GM21576 (cell line): ENCODE measurements at regions not wholly inside any gene's neighbourhood (a gene's known extent, or its start where the extent isn't known, plus 50 kb on each side); places are given as distances from the start of the nearest gene placed in this dataset.

ENCODE experiments used
- ATAC-seq: cut with Tn5 transposase; IDR thresholded peaks from one replicate; pipeline ENCODE4 v1.9.1; 2021; ENCODE audit warnings: mild to moderate bottlenecking, moderate library complexity; ENCODE audit not compliant: unreplicated experiment

DNA sequence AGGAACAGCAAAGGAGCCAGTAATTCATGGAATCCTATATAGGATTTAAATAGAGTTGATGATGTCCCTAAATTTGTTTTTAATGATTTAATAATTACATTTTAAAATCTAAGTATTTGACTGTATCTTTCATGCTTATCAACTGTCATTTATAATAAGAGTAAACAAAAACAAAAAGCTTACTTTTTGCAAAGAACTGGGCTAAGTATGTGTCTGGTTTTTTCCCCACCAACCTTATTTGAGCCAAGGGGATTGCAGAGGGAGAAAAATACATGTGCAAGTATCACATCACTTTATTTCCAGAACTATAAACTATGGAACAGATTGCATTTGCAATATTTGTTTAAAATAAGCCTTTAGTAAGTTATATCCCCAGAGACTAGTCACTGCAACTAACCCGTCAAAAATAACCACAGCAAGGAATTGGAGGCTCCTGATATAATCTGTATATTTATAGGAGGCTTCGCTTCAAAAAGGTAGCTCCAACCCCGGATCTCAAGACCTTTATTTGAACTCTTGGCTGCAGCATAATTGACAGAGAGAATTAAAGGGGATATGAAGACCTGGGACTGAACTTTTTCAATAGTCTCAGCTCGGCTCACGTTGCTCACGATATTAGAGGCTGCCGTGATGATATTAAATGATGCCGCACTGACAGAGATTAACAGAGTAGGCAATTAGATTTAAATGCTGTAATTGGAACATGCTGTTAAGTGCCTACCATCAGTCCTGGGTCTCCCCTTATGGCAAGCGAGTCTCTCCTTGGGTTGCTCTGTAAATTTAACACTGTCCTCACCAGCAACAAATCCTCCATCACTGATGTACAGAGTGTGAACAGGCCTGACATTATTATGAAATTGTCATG, 329.1 kb upstream of the NFIA start:
- no peak for ATAC-seq

DNA sequence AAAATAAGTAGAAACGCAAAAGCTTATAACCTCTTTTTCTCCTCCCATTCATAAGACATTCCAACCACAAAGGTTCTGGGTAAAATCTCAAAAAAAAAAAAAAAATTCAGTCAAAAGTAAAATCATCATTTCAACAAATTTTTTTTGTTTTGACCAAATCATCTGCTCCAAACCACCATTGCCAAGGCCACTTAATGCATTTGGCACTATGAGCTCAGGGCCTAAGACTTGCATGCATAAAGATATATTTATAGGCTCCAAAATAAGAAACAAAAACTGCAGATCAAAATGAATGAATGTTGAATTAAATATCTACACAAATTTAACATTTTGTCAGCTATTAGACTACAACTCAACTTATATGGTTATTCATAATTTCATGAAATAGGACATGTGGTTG, 331.1 kb upstream of the NFIA start:
- no peak for ATAC-seq

DNA sequence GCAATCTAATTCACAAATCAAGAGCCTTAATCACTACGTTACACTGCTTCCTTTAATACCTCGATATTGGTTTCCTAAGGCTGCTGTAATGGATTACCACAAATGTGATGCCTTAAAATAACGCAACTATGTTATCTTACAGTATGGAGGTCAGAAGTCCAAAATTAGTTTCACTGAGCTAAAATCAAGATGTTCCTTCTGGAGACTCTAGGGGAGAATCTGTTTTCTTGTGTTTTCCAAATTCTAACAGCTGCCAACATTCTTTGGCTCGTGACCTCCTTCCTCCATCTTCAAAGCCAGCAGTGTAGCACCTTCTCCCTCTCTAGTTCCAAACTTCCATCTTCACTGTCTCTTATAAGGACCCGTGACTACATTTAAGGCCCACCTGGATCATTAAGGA, 335.0 kb upstream of the NFIA start:
- no peak for ATAC-seq

DNA sequence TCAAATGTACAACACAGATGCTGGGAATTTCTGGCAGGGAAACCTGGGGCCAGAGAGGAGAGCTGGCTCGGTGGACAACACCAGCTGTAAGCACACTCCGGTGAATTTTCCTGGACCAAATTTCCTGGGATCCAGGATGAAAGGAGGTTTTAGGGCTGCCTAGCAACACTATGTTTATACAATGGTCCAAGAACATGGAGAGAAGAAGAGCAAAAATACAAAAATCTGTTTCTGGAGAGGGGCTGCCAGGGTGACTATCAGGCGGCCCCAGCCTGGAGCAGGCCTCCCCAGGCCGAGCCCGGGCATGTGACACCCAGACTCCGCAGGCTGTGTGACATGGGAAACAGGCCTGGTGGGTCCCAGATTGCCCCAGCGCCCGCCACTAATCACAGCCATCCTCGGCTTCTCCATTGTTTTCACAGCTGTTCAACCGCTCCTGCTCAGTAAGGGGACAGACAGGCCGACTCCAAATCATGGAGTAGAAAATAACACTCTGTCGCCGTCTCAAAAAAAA, 336.0 kb upstream of the NFIA start:
- no peak for ATAC-seq

DNA sequence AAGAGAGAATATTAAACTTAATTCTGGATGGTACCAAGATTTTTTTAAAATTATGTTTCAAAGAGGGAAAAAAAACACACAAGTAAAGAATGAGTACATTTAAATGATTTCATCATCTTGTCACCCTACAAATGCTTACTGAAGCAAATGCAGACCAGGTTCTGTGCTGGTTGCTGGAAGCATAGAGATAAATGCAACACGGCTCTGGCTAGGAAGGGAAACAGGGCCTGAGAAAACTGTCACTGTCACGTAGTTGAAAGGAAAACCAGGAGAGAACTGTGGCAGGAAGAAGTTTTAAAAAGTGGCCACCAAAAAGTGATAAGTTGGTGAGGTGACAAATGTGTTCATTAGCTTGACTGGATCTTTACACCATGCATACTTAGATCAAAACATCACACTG, 336.9 kb upstream of the NFIA start:
- ATAC-seq: no peak

DNA sequence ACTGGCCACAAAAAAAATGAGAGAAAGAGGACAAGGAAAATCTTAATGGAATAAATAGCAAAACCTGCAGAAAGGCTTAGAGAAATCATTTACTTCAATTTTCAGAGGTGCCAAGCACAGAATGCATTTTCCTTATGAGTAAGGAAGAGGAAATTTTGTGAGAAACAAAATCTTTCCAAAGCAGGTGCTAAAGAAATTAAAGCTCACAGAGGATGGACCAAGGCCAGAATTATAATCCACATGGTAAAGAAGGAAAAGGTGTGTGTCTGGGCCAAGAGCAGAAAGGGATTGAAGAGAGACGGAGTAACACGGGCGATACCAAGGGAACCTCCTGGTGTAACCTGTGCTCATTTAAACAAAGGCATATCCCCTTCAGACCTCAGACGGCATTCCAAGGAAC, 340.0 kb upstream of the NFIA start:
- ATAC-seq: no peak

DNA sequence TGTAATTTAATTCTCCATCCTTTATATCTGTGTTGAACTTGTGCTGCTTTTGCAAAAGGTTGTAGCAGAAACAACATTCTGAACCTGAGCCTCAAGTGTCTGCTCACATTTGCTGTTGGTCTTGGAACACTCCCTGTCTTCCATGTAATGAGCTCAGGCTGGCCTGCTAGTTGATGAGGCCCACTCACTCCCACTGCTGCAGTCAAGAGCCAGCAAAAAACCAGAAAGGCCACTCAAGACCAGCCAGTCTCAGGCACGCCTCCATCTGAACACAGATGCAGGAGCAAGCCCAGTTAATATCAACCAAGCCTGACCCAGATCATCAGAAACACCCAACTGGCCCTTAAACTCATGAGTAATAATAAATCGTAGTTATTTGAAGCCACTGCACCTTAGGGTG, 342.2 kb upstream of the NFIA start:
- no peak for ATAC-seq

DNA sequence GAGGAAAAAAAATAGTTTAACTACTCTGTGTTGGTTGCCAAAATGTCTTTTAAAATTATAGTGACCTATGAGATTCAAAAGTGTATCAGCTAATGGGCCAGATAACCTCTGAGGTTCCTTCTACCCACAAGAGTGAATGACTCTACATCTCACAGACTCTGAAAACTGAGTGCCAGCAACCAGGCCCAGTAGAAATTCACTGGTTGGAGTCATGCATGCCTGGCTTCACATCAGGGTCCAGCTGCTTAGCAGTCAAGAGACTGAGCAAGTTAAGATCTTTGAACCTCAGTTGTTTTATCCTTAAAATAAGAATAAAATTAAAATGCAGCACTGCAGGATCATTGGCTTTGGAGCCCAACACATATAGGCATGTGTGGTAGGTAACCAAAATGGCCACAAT, 342.6 kb upstream of the NFIA start:
- ATAC-seq: no peak

DNA sequence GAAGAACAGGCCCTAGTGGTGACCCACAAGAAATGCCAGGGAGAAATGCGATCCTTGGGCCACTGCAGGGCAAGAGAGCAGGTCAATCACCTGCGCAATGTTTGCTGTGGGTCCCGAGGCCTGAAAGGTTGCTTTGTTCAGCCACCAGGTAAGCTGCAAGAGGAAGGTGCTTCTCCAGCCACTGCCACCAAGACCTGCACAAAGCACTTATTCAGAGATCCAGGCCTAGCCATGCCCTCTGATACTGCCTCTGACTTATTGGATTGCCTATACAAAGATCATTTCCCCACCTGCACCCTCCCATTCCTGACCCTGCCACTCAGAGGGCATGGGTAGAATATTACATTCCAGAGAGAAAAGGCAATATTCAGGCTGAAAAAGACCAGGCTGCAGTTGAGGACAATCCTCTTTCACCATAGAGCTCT, 349.4 kb upstream of the NFIA start:
- ATAC-seq: no peak

DNA sequence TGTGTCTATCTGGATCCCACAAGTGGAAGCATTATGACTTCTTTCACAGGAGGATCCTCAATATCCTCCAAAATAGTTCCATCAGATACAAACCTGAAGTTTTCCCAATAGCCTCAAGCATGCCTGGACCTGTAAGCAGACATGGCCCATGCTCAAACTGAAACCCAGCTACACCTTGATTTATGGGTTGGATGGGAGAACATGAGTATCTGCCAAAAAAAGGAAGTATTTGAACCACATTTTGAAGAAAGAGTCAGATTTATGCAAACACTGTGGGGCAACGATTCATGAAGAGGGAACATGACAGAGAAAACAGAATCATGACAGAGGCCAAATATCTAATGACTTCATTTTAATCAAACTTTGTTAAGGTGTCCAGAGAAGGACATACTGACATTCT, 351.0 kb upstream of the NFIA start:
- ATAC-seq: no peak

DNA sequence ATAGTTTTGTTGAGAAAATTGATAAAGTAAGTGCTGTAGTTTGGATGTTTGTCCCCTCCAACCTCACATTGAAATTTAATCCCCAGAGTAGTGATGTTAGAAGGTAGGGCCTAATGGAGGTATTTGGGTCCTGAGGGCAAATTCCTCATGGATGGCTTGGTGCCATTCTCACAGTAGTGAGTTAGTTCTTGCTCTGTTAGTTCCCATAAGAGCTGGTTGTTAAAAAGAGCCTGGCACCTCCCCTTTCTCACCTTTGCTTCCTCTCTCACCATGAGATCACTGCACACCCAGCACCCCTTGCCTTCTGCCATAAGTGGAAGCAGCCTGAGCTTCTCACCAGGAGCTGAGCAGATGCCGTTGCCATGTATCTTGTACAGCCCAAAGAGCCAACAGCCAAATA, 354.8 kb upstream of the NFIA start:
- no peak for ATAC-seq

DNA sequence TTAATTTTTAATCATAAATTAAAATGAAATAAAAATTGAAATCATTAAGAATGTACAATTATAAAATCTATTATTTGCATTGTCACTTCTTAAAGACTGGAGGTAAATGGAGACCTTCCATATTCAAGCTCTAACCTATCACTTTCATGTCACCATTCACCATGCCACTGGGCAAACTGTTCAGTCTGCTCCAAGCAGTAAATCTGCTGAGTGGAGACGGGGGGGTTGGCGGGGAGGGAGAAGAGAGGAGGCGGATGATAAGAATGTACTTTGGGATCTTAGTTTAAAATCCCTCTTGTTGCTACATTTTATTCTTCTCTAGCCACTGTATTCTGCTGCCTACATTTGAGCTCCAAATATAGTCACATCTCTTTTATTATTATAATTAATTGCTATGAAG, 365.9 kb upstream of the NFIA start:
- no peak for ATAC-seq

DNA sequence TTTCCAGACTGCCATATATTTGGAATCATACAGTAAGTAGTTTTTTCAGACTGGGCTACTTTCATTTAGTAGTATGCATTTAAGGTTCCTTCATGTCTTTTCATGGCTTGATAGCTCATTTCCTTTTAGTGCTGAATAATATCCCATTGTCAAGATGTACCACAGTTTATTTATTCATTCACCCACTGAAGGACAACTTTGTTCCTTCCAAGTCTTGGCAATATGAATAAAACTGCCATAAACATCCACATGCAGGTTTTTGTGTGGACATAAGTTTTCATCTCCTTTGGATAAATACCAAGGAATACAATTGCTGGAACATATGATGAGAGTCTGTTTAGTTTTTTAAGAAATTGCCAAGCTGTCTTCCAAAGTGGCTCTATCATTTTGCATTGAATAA, 366.4 kb upstream of the NFIA start:
- ATAC-seq: no peak

DNA sequence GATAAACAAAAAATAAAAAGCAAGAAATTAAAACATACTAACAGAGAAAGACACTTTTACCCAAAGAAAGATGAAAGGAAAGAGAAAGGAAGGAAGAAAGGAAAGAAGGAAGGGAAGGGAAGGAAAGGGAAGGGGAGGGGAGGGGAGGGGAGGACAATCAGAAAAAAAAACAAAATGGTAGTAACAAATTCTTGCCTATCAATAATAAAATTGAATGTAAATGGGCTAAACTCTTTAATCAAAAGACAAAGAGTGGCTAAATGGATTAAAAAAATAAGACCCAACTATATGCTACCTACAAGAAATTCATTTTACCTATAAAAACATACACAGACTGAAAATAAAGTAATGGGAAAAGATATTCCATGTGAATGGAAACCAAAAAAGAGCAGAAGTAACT, 372.9 kb upstream of the NFIA start:
- no peak for ATAC-seq

DNA sequence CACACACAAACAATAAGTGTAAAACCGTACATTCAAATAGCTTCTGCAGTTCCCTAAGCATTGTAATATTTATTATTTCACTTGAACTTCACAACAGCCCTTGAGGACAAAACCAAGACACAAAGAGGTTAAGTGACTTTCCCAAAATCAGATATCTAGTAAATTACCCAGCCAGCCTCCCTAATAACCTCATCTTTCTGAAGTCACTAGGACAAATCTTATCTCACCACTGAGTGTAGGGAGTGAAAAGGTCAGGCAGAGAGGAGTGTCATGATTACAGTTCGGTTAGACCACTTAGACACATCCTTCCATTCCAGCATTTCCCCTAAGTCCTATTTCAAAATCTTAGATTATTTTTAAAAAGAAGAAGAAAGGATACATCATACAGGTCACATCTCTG, 377.3 kb upstream of the NFIA start:
- no peak for ATAC-seq

DNA sequence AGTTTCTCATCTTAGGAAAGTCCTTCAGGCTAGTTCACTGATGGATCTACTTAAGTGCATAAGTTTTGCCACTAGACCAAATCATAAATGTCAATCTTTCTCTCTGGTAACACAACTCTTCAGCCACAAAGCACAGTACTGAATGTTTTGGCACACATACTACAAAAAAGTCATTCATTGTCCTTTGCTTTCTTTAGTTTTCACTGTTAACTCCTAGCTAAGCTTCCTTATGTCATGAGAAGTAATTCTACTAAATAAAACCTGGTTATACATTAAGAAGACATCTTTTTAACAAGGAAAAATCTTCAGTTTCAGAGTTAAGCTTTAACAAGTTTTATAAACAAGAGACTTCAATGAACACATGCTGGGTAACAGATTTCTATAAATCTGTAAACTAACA, 379.2 kb upstream of the NFIA start:
- ATAC-seq: no peak

DNA sequence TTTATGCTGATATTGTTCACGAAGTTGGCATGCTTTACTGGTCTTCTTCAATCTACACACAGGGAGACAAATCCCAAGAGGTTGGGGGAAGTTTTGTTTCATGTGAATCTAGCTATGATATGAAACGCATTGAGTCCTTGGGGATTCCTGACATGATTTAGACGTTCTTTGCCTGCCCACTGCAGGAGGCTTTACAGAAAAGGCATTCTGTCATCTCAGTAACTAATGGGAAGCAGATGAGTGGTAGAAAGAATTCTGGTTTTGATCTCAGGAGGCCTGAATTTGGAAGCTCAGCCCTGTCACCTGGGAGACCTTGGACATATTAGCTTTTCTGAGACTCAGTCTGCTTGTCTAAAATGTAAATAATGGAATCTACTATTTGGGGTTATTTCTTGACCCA, 383.0 kb upstream of the NFIA start:
- ATAC-seq: no peak

DNA sequence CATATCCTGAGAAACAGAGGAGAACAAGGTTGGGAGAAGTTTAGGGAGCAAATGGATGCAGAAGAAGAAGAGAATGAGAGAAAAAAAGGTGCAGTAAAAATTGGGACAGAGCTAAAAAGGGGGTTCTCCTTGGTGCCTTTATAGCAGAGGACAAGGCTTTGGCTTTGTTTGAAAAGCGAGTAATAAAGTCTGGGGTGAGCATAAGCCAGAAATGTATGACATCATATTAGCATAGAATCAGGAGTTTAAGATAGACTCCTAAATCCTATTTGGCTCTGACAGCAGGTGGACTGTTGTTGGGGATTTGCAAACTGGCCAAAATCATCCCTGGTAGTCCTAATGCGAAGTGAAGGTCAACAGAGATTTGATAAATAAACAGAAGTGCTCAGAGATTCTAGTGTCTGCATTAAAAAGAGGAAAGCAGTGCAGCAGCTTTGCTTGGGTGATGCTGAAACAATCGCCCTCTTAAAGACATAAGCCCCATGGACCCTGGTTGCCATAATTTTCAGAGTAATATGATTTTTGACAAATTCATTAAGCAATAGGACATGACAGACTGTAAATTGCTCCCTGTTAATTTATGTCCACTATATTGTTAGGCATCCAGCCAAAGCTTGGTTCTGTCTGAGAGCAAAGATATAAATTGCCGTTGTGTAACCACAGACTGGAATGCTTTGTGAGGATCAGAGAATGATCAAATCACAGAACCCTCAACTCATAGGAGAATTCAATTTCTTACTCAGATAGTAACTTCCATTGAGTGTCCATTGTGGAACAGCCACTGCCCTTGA, 385.0 kb upstream of the NFIA start:
- no peak for ATAC-seq

DNA sequence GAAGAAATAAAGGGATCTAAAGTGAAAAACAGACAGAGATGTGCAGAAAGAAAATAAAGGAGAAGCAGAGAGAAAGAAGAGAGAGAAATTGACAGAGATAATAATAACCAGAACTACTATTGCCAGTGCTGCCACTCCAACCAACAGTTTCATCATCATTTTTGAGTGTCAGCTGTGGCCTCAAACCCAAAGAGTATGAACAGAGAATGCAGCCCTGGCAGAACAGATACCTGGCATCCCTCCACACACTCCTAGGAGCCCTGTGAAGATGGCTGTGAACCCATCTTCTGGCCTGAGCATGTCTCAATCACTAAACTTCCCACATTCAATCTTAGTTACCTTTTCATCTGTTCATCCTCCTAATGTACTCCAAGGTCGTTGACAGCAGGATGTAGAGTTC, 385.8 kb upstream of the NFIA start:
- ATAC-seq: no peak

DNA sequence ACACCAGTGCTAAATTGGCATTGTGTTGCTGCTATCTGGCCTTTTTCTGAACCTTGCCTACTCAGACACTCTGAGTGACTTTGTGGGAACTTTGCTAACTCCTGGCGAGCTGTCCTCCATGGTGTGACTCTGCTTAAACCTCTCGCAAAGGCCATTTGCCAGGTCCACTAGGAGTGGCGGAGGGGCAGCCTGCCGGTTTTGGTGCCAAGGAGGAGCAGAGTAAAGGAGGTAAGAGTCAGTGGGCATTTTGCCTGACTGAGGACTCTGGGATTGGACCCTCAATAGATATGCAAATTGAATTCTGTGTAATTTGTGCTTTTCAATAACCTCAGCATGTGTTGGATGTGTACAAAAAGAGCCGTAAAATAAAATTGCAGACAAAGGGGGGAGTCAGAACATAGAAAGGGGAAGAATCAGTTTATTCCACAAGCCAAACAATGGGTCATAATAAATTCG, 386.6 kb upstream of the NFIA start:
- ATAC-seq: no peak

DNA sequence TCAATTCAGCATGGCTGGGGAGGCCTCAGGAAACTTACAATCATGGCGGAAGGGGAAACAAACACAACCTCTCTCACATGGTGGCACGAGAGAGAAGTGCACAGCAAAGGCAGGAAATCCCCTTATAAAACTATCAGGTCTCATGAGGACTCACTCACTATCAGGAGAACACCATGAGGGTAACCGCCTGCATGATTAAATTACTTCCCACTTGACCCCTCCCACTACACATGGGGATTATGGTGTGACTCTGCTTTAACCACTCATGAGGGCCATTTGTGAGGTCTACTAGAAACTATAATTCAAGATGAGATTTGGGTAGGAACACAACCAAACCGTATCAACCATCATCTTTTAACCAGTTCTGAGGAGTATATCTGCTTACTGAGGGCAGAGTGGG, 387.4 kb upstream of the NFIA start:
- no peak for ATAC-seq

DNA sequence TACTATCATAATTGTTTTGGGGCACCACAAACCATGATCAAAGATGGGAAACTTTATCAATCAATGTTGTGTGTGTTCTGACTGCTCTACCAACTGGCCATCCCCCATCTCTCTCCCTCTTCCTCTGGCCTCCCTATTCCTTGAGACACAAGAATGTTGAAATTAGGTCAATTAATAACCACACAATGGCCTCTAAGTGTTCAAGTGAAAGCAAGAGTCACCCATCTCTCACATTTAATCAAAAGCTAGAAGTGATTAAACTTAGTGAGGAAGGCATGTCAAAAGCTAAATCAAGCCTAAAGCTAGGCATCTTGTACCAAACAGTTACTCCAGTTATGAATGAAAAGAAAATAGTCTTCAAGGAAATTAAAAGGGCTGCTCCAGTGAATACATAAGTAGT, 390.3 kb upstream of the NFIA start:
- no peak for ATAC-seq
